GM13977 (cell line): ENCODE measurements at regions not wholly inside any gene's neighbourhood (a gene's known extent, or its start where the extent isn't known, plus 50 kb on each side); places are given as distances from the start of the nearest gene placed in this dataset.

Source experiments
- DNase-seq: peaks from one replicate; pipeline ENCODE4 v3.0.0; 2012; ENCODE audit warnings: low spot score
- in situ Hi-C: fragments of 300-500 bp; cut with MboI; formaldehyde crosslinking; loops from one replicate; pipeline ENCODE4 v1.12.0; 2022; ENCODE audit warnings: low sequenced_read_pairs, low pct_unique_long_range_greater_than_20kb, mixed read lengths, inconsistent platforms; ENCODE audit not compliant: unreplicated experiment
- TF ChIP-seq, protein P1 (sequence below): IDR thresholded peaks from 2 replicates; pipeline ENCODE4 v1.5.1; 2012; ENCODE audit warnings: mild to moderate bottlenecking, control low read depth; ENCODE audit not compliant: insufficient read depth; ENCODE audit errors: extremely low read depth, missing control alignments

DNA sequence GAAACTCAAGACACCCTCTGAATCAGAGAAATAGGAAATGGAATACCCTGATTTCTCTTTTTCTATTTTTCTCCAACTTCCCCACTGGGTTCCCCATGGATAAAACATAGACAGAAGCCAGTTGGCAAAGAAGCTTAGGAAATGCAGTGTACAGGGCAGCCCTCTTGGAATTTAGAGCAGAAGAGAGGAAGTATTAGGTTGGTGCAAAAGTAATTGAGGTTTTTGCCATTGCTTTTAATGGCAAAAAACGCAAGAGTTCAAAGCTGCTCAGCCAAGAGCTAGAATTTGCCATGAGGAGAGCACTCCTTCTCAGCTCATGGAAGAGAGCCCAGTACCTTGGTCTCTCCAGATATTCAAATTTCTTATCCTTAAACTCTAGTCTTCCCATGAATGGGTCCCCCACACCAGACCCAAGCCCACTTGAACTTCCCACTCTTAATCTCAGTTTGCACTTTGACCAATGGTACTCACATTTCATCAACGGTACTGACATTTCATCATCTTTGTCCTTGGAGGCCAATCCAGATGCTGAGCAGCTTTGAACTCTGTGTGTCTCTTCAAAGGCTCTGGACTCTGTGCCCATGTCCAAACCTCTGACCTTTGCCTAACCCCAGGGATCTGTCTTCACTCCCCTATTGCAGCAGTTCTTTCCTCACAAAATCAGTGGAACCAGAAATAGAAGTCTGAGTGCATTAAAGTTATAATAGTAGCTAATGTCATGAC is 73.2 kb upstream of the PPP1R3C start:
- no peak for DNase-seq
- in situ Hi-C loops = no loop called here
- TF ChIP-seq, protein P1, sequence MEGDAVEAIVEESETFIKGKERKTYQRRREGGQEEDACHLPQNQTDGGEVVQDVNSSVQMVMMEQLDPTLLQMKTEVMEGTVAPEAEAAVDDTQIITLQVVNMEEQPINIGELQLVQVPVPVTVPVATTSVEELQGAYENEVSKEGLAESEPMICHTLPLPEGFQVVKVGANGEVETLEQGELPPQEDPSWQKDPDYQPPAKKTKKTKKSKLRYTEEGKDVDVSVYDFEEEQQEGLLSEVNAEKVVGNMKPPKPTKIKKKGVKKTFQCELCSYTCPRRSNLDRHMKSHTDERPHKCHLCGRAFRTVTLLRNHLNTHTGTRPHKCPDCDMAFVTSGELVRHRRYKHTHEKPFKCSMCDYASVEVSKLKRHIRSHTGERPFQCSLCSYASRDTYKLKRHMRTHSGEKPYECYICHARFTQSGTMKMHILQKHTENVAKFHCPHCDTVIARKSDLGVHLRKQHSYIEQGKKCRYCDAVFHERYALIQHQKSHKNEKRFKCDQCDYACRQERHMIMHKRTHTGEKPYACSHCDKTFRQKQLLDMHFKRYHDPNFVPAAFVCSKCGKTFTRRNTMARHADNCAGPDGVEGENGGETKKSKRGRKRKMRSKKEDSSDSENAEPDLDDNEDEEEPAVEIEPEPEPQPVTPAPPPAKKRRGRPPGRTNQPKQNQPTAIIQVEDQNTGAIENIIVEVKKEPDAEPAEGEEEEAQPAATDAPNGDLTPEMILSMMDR = no peak

DNA sequence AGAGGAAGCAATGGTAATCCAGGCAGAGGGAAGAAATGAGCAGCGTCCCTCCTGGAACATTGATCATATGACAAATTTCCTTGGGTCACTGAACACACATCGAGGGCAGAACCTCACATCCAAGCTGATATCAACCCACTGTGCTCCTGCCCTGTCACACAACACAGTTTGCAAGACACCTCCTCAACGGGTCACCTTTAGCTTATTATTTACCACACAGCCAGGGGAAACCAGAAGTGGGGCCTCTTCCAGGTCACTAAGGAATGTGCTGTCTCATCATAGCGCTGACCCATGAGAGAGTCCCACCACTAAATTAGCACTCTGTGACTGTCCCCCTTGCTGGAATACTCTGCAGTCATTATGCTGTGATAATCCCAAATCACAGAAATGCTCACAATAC is 69.7 kb upstream of the PPP1R3C start:
- no peak for DNase-seq
- in situ Hi-C loops = no loop called here

DNA sequence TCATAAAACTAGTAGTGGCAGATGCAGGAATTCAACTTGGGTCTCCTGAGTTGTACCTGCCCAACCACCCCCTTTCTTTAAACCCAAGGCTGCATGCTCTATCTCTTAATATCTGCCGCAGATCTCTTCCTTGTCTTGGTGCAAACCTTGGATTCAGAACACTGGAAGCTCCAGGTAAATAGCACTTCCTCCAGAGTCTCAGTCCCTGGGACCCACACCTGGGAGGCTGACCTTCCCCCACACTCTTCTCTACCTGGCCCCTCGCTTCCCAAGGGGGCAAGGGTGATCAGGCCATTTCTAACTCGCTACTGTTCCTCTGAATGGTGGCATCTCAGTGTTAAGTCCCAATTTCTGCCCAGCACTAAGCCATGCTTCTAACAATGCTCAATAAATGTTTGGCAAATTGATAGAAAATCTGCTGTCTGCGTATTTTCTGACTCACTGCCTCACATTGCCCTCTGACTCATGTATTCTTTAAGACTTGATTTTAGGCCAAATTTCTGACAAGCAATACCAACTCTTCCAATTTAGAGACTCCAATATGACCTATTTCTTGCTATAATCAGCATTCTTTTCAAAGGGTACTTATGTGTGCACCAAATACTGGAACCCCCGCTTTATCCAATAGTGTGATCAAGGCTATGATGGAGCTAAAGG is 68.0 kb upstream of the PPP1R3C start:
- in situ Hi-C loops = no loop called here
- no peak for DNase-seq
- TF ChIP-seq, protein P1 = no peak

More for the DNA sequence above, 69.7 kb upstream of the PPP1R3C start:
- TF ChIP-seq, protein P1 = no peak

DNA sequence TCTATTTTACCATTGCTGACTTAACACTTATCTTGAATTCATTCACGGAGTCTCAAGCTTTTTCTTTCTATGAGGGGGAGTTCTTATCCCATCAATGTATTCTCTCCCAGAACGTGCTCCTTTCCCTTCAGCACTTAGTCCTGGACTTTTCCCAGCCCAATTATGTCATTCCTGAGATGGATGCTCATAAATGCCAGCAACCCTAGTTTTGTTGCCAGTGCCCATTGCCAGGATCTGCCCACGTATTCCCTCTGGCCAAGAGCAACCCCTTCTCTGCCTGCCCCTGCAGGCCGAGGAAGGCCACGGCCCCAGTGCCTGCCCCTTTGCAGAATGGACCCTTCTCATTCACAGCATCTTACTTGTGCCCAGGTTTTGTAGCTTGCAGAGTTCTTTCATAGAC is 67.4 kb upstream of the PPP1R3C start:
- TF ChIP-seq, protein P1 = no peak
- no peak for DNase-seq
- in situ Hi-C loops = no loop called here

DNA sequence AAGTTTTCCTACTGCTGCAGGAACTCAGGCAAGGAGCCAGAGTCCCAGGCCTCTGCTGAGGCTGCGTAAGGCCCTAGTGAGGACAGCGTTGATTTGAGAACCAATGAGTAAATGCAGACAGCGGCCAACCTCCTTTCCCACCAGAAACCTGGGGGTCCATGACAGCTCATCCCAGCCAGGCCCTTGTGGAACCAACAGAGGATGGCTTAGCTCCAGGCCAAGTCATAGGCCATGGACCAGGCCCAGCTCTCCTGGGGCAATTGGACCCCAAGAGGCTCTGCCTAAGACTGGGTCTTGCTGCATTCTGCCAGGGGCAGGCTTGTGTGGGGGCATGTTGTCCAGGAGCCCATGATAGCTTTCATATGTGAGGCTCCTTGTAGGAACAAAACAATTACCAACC is 65.4 kb upstream of the PPP1R3C start:
- TF ChIP-seq, protein P1 = no peak
- in situ Hi-C loops = no loop called here
- no peak for DNase-seq

DNA sequence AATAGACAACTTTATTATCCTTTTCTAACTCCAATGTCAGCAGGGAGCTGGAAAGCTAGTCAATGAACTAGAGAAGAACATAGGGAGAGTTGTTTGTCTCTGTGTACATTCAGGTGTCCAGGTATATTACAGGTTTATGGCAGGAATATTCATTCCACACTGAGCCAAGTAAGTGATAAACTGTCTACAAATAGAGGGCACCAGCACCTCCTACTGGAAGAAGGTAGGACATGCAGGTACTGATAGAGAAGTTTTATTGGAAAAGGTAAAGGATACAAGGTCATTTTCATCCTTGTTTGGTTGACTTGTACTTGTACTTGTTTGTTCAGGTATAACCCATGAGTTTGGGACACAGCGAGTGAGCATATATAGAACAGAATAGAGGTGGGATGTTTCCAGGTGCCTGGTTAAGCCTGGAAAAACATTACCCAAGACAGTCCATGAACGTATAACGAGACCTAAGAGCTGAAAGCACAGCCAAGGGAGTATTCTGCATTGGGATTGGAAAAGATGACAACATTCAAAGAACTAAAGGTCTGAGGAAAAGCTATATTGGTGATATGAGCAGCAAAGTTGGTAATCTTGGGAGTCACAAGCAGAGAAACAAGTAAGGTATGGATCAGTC is 61.4 kb upstream of the PPP1R3C start:
- in situ Hi-C loops = no loop called here
- peak; percentile 42 for DNase-seq
- TF ChIP-seq, protein P1 = peak; percentile 55
